Left colon (tissue), 2 donors: ENCODE measurements at regions not wholly inside any gene's neighbourhood (a gene's known extent, or its start where the extent isn't known, plus 50 kb on each side); places are given as distances from the start of the nearest gene placed in this dataset.

Experiments used
- ATAC-seq: fragments of 200-7000 bp; cut with Tn5 transposase; one replicate; pipeline ENCODE4 v1.9.1; 2020; ENCODE audit warnings: mild to moderate bottlenecking, moderate library complexity
- DNase-seq, 2 donors: peaks; one replicate each; pipeline ENCODE4 v3.0.0-alpha.2; 2020
- intact Hi-C, 2 donors: fragments of 100-400 bp; cut with DNase I in 1 of 2; cut with micrococcal nuclease in 1 of 2; formaldehyde crosslinking; loops; one replicate each; pipeline versions ENCODE4 v1.11.2 to v1.14.0; 2022; cut with DNase I, micrococcal nuclease
- donor health status: DM: no; HTN: no; CAD: no.
- donor health status: DM: yes; HTN: yes; CAD: no.

DNA sequence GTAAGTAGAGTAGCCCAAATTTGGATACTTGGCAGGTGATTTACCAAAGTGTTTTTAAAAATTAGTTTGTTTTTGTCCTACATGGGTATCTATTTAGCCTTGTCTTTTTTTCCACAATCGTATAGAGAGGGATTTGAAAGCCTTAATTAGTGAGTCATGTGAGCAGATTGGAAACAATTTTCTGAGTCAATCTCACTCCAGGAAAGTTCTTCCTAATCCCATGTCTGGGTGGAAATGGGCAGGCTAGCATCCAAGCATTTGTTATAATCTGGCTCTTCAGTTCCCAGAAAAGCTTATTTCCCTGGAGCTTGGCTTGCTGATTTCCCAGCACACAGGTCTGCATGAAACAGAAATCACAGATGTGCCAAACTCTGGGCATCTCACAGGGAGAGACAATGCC, 426.9 kb upstream of the BOD1L1 start:
- DNase-seq, result no peak
- intact Hi-C loops, result no loop called here
- no peak for ATAC-seq

DNA sequence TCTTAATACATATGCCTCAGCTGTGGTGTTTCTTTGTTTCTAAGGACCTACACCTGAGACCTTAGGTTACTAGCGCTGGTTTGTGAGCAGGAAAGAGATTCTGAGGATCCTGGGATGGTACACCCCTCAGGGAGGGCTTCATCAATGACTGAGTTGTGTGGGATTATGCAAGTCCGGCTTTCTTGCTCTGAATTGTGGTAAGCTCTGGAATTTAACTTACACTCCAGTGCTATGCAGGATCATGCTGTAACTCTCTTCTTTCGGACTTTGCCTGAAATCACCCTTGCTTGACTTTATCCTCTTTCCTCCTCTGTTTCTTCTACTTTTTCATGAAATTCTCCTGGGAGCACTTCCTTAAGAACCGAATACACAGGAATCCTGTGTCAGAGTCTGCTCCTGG, 431.5 kb upstream of the BOD1L1 start:
- DNase-seq (no peak), ATAC-seq (no peak)
- intact Hi-C loops, result no loop called here

GRCh38 chr4:14064984-14065383, 437.5 kb upstream of the BOD1L1 start:
- DNase-seq, result no peak
- no peak for ATAC-seq
- intact Hi-C loops, result no loop called here

- no peak for DNase-seq
- intact Hi-C loops, result no loop called here
- no peak for ATAC-seq
Measured at GRCh38 chr4:14065406-14065805, 437.9 kb upstream of the BOD1L1 start.

DNA sequence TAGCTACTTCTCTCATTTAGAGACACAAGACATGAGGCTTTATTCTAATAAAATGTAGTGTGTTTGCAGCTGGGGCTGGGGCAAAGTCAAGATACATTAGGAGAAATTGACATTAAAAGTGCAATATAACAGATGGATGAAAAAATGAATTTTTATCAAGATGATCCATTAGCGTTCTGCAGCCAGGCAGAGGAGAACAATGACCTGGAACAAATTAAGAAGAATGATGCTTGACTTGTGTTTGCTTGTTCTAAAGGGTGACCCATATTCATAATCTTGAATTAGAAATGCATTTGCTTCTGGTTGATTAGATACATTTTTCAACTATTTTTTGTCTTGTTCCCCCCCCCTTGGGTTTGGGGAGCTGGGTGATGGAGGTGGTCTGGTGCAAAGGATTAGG, 439.5 kb upstream of the BOD1L1 start:
- intact Hi-C loops, result no loop called here
- ATAC-seq (no peak), DNase-seq (no peak)

DNA sequence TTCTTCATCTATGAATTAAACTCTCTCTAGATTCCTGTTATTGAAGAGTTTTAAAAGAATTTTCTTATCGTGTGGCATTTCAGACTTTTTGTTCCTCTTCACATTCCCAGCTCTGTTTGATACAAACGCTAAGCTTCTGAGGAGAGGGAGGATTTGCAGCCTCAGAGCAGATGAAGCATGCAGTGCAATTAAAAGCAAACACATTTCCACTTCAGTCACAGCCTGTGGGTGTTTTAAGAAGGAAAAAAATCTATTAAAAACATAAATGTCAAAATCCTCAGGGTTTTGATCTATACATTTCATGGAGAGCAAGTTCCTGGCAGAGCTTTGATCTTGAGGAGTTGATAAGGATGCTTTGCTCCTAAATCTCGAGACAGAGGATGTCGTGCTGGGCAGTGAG, 442.4 kb upstream of the BOD1L1 start:
- DNase-seq (no peak), ATAC-seq (no peak)
- intact Hi-C loops, result no loop called here

DNA sequence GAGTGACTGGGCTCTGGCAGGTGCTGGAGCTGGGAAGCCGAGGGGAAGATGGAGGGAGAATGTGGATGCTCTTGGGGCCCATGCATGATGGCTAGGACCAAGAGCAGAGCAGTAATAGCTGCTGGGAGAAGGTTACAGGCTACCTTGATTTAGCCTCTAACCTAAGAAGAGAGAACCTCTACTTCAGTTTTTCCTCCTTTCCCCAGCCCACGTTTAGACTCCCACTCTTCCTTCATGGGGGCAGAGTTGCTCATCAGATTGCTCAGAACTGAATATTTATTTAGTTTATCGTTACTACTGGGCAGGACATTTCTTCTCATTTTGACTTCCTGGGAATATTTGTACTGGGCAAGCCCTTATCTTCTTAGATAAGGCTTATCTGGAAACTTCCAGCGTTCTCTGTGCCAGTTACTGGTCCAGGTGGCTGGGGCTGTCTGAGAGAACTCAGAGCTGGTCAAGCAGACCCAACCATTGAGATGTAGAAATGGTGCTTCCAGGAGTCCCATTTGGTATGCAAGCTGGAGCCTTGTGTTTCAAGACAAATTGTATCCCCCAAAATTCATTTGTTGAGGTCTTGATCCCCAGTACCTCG, 442.9 kb upstream of the BOD1L1 start:
- ATAC-seq (no peak), DNase-seq (no peak)
- intact Hi-C loops, result no loop called here

GRCh38 chr4:14072506-14072905, 445.0 kb upstream of the BOD1L1 start:
- ATAC-seq, result no peak
- DNase-seq, result no peak
- intact Hi-C loops, result no loop called here

GRCh38 chr4:14076776-14077175, 449.3 kb upstream of the BOD1L1 start:
- ATAC-seq (no peak), DNase-seq (no peak)
- intact Hi-C loops, result no loop called here

DNA sequence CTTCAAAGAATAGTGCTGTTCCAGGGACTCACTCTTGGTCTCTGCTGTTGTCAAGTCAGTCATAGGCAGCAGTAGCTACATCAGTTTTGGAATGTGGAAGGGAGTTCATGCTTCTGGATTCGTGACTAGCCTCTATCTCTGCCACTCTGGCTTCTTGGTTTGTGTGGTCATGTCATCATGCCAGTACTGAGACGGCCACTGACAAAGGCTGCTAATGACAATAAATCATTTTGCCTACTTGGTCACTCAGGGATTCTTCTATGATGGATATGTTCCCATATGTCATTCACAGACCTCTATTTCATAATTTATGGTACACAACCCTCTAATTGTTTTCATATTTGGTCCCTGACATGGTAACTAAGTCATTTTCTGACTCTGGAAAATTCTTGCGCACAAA, 450.8 kb upstream of the BOD1L1 start:
- intact Hi-C loops, result no loop called here
- DNase-seq, result no peak

DNA sequence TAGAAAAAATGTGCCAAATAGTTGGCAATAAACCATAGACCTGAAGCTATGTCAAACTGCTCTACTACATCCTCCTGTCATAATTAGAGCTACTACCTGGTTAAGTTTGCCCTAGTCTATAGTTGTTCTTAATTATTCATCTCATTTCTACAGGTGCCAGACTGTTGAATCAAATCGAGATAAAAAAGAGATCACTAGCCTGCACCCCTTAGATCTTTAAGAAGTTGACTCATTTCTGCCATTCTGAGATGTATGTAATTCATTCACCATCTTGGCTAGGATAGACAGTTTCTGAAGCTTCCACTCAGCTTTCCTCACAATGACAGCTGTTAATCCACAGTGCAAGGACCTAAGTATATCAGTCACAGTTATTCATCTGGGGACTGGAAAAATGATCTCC, 452.1 kb upstream of the BOD1L1 start:
- no peak for ATAC-seq
- intact Hi-C loops, result no loop called here
- no peak for DNase-seq

More for the DNA sequence above, 450.8 kb upstream of the BOD1L1 start:
- no peak for ATAC-seq

- DNase-seq (no peak), ATAC-seq (no peak)
- intact Hi-C loops, result no loop called here
Measured at GRCh38 chr4:14083150-14083549, 455.6 kb upstream of the BOD1L1 start.

DNA sequence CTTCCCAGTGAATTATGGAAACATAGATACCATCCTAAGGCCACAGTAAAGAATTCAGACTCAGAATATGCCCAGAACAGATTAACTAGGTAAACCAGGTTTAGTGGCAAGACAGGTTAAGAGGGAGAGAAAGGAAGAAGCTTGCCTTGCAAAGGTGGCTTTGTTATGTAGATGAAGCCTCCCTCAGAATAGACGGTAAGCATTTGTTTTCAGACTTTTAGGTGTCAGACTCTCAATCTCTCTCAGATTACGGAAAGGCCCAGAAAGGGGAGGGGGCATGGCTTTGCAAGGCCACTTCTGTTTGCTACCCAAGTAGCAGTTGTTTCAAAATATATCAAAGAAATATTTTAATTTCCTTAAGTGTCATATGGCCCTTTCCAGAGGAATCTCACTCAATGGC, 457.1 kb upstream of the BOD1L1 start:
- intact Hi-C loops, result no loop called here
- DNase-seq (no peak), ATAC-seq (no peak)

- ATAC-seq (no peak), DNase-seq (no peak)
- intact Hi-C loops, result no loop called here
Measured at GRCh38 chr4:14087459-14087858, 459.9 kb upstream of the BOD1L1 start.

DNA sequence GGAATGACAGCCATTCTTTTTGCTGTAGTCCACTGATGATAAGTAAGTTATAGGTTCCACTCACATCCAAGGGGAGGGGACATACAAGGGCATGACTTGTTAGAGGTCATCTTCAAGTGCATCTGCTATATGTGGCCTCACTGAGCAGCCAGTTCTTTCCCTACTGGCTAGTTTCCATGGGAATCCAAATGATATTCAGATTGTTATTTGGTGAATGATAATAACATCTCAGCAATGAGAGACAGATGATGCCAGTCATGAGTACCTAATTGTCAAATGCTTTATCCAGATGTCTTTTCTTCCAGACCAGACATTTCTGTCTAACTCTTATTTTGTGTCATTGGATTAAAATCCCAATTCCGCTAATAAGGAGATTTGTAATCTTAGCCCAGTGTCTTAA, 460.4 kb upstream of the BOD1L1 start:
- intact Hi-C loops, result no loop called here
- DNase-seq (no peak), ATAC-seq (no peak)

DNA sequence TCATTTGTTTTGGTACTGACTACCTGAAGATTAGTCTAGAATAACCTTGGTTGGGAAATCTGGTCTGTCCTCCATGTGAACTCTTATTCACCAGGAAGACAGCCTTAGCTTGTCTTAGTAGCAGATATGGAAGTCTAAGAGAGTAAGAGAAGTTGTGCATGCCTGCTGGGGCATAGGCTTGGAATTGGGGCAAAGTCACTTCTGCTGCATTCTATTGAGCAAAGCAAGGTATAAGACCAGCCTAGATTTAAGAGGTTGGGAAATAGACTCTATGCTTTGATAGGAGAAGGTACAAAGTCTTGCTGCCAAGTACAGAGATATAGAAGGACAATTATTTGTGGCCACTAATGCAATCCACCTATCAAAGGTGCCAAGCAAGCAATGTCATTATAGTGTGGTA, 464.0 kb upstream of the BOD1L1 start:
- intact Hi-C loops, result no loop called here
- no peak for ATAC-seq
- no peak for DNase-seq

- no peak for ATAC-seq
- intact Hi-C loops, result no loop called here
Measured at GRCh38 chr4:14091966-14092365, 464.4 kb upstream of the BOD1L1 start.

GRCh38 chr4:14092741-14093140, 465.2 kb upstream of the BOD1L1 start:
- ATAC-seq (no peak), DNase-seq (no peak)
- intact Hi-C loops, result no loop called here

More at GRCh38 chr4:14091966-14092365, 464.4 kb upstream of the BOD1L1 start:
- no peak for DNase-seq

GRCh38 chr4:14095831-14096230, 468.3 kb upstream of the BOD1L1 start:
- intact Hi-C loops, result no loop called here
- DNase-seq (no peak), ATAC-seq (no peak)

DNA sequence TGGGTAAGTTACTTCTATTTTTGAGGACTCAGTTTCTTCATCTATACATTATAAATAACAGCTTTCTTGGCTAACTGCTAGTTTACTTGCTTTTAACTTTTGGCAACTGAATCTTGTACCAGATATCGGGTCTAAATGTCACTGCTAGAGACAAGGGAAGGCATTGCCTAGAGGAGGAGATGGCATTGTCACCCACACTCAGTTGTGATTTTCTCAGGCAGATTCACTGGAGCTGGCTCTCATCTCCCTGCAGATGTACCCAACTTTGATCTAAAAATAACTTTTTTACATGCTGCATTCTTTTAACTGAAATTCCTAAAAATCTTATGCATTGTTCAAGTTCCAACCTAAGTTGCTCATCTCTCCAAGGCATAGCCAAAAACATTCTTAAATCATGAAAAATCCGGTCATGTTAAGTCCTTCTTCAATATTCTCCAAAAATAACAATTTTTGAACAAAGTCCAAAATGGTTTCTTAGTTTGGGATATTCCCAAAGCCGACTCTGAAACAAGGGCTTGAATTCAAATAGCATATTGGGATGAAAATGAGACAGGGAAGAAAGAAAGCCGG, 469.0 kb upstream of the BOD1L1 start:
- intact Hi-C loops, result no loop called here
- ATAC-seq (no peak), DNase-seq (no peak)

DNA sequence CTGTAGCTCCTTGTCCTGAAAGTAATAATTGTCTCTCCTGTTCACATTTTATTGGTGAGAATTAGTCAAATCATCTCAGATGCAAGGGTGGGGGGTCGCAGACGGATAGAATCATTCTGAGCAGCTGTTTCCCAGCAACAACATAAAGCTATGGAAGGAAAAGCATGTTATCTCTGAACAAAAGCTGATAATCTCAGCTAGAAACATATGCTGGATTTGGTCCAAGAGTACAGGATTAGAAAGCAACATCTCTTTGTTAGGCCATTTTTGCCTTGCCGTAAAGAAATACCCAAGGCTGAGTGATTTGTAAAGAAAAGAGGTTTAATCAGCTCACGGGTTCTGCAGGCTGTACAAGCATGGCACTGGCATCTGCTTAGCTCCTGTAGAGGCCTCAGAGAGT, 472.8 kb upstream of the BOD1L1 start:
- intact Hi-C loops, result no loop called here
- no peak for DNase-seq
- ATAC-seq, result no peak
